H9 (cell line): ENCODE measurements at regions not wholly inside any gene's neighbourhood (a gene's known extent, or its start where the extent isn't known, plus 50 kb on each side); places are given as distances from the start of the nearest gene placed in this dataset.

Source experiments
- DNase-seq: peaks from one replicate; pipeline ENCODE4 v3.0.0-alpha.2; 2017
- H2AFZ ChIP-seq: one replicate; pipeline ENCODE4 v1.6.1; 2013; ENCODE audit warnings: mild to moderate bottlenecking, low read length, control low read depth, moderate library complexity
- H2AK5ac ChIP-seq: 2 replicates; pipeline ENCODE4 v1.6.1; 2013; ENCODE audit warnings: low read length, control low read depth, mixed read lengths; ENCODE audit not compliant: insufficient read length
- H2BK120ac ChIP-seq: one replicate; pipeline ENCODE4 v1.6.1; 2013; ENCODE audit warnings: low read depth, mild to moderate bottlenecking, low read length, control low read depth, inconsistent platforms; ENCODE audit not compliant: poor library complexity, severe bottlenecking
- H2BK12ac ChIP-seq: 2 replicates; pipeline ENCODE4 v1.6.1; 2013; ENCODE audit warnings: low read length, control low read depth, mixed read lengths, low read depth; ENCODE audit not compliant: insufficient read length
- H2BK15ac ChIP-seq: 2 replicates; pipeline ENCODE4 v1.6.1; 2013; ENCODE audit warnings: low read depth, low read length, control low read depth
- H2BK20ac ChIP-seq: one replicate; pipeline ENCODE4 v1.6.1; 2013; ENCODE audit warnings: low read depth, mild to moderate bottlenecking, low read length, control low read depth, inconsistent platforms; ENCODE audit not compliant: poor library complexity, severe bottlenecking
- H2BK5ac ChIP-seq: 2 replicates; pipeline ENCODE4 v1.6.1; 2013; ENCODE audit warnings: low read length, control low read depth, mixed read lengths; ENCODE audit not compliant: insufficient read length
- H3K14ac ChIP-seq: 2 replicates; pipeline ENCODE4 v1.6.1; 2013; ENCODE audit warnings: low read length, control low read depth; ENCODE audit not compliant: insufficient read depth
- H3K18ac ChIP-seq: 2 replicates; pipeline ENCODE4 v1.6.1; 2013; ENCODE audit warnings: low read depth, mild to moderate bottlenecking, mixed read lengths, low read length, control low read depth; ENCODE audit not compliant: insufficient read length
- H3K23ac ChIP-seq: 2 replicates; pipeline ENCODE4 v1.6.1; 2013; ENCODE audit warnings: low read length, control low read depth, mixed read lengths, low read depth; ENCODE audit not compliant: insufficient read length
- H3K23me2 ChIP-seq: 2 replicates; pipeline ENCODE4 v1.6.1; 2013; ENCODE audit warnings: low read depth, mild to moderate bottlenecking, mixed read lengths, low read length, control low read depth; ENCODE audit not compliant: insufficient read length, poor library complexity, severe bottlenecking
- H3K27ac ChIP-seq: 2 replicates; pipeline ENCODE4 v1.5.1; 2013; ENCODE audit warnings: low read length, control low read depth, mixed read lengths, low read depth; ENCODE audit not compliant: insufficient read length
- H3K27me3 ChIP-seq: 2 replicates; pipeline ENCODE4 v1.6.1; 2013; ENCODE audit warnings: low read length, control low read depth, inconsistent platforms; ENCODE audit not compliant: insufficient read depth
- H3K4ac ChIP-seq: 2 replicates; pipeline ENCODE4 v1.6.1; 2013; ENCODE audit warnings: low read depth, mild to moderate bottlenecking, control low read depth, inconsistent platforms, low read length, moderate library complexity
- H3K4me1 ChIP-seq: 2 replicates; pipeline ENCODE4 v1.6.1; 2013; ENCODE audit warnings: low read length, control low read depth, inconsistent platforms; ENCODE audit not compliant: insufficient read depth
- H3K4me2 ChIP-seq: 2 replicates; pipeline ENCODE4 v1.6.1; 2013; ENCODE audit warnings: low read length, control low read depth, mixed read lengths; ENCODE audit not compliant: insufficient read length, insufficient read depth
- H3K56ac ChIP-seq: 2 replicates; pipeline ENCODE4 v1.6.1; 2013; ENCODE audit warnings: low read depth, mild to moderate bottlenecking, mixed read lengths, low read length, control low read depth; ENCODE audit not compliant: insufficient read length
- H3K79me1 ChIP-seq: 2 replicates; pipeline ENCODE4 v1.6.1; 2013; ENCODE audit warnings: low read depth, mild to moderate bottlenecking, moderate library complexity, low read length, control low read depth, inconsistent platforms; ENCODE audit not compliant: insufficient read depth, poor library complexity, severe bottlenecking
- H3K79me2 ChIP-seq: 2 replicates; pipeline ENCODE4 v1.6.1; 2013; ENCODE audit warnings: low read length, control low read depth, inconsistent platforms; ENCODE audit not compliant: insufficient read depth
- H3K9ac ChIP-seq: 2 replicates; pipeline ENCODE4 v1.6.1; 2013; ENCODE audit warnings: low read length, control low read depth, mixed read lengths; ENCODE audit not compliant: insufficient read length; ENCODE audit errors: extremely low read depth
- H3K9me3 ChIP-seq: one replicate; pipeline ENCODE4 v1.6.1; 2013; ENCODE audit warnings: low read depth, low read length, inconsistent platforms; ENCODE audit not compliant: control insufficient read depth
- H3T11ph ChIP-seq: one replicate; pipeline ENCODE4 v1.6.1; 2013; ENCODE audit warnings: mild to moderate bottlenecking, low read length, control low read depth, inconsistent platforms
- H4K20me1 ChIP-seq: one replicate; pipeline ENCODE4 v1.6.1; 2013; ENCODE audit not compliant: control insufficient read depth, insufficient read length, insufficient read depth
- H4K5ac ChIP-seq: 2 replicates; pipeline ENCODE4 v1.6.1; 2013; ENCODE audit warnings: low read depth, mild to moderate bottlenecking, mixed read lengths, low read length, control low read depth; ENCODE audit not compliant: insufficient read length
- H4K8ac ChIP-seq: replicated peaks from 2 replicates; pipeline ENCODE4 v1.6.1; 2013; ENCODE audit warnings: low read length, control low read depth, mixed read lengths, low read depth; ENCODE audit not compliant: insufficient read length
- H4K91ac ChIP-seq: 2 replicates; pipeline ENCODE4 v1.6.1; 2013; ENCODE audit warnings: low read depth, mild to moderate bottlenecking, moderate library complexity, mixed read lengths, low read length, control low read depth; ENCODE audit not compliant: insufficient read length
- H3K27ac Mint-ChIP-seq, 3 experiments: 2 replicates in 2 of 3; 3 replicates in 1 of 3; pipeline ENCODE4 v1.8.0; 2020 to 2021; ENCODE audit warnings: mixed read lengths in 3 of 3, mild to moderate bottlenecking in 1 of 3, moderate library complexity in 1 of 3
- H3K27me3 Mint-ChIP-seq: 2 replicates; pipeline ENCODE4 v1.8.0; 2021; ENCODE audit warnings: low read depth, mild to moderate bottlenecking, moderate library complexity, mixed read lengths
- H3K36me3 Mint-ChIP-seq, 3 experiments: 2 replicates in 2 of 3; 3 replicates in 1 of 3; pipeline ENCODE4 v1.8.0; 2020 to 2021; ENCODE audit warnings: low read depth in 3 of 3, mixed read lengths in 3 of 3; ENCODE audit not compliant: insufficient read depth in 1 of 3
- H3K4me1 Mint-ChIP-seq, 2 experiments: 2 replicates each; pipeline ENCODE4 v1.8.0; 2020; ENCODE audit warnings: mixed read lengths in 2 of 2
- H3K4me3 Mint-ChIP-seq, 2 experiments: 2 replicates in 1 of 2; 3 replicates in 1 of 2; pipeline ENCODE4 v1.8.0; 2020 to 2021; ENCODE audit warnings: mild to moderate bottlenecking in 2 of 2, mixed read lengths in 2 of 2, moderate library complexity in 1 of 2
- H3K9me3 Mint-ChIP-seq, 2 experiments: 2 replicates in 1 of 2; 3 replicates in 1 of 2; pipeline ENCODE4 v1.8.0; 2020; ENCODE audit warnings: mild to moderate bottlenecking in 2 of 2, mixed read lengths in 2 of 2, moderate library complexity in 1 of 2
- CTCF ChIP-seq: fragments of 200-600 bp; sonication (generic); conservative IDR thresholded peaks from 3 replicates; pipeline ENCODE4 v1.8.0; 2021; ENCODE audit warnings: antibody characterized with exemption, mild to moderate bottlenecking
- WGBS: extraction: QIAGEN DNeasy Blood & Tissue Kit; methylation state at CpG from one replicate; pipeline ENCODE4 v1.1.7; 2013; ENCODE audit warnings: missing lambda C conversion rate, low lambda C conversion rate, mixed read lengths; ENCODE audit not compliant: insufficient read length; ENCODE audit errors: extremely low coverage; 5-methylcytosine and 5-hydroxymethylcytosine counted together

- no peak for TF ChIP-seq CTCF
- Histone ChIP-seq H4K91ac (no peak overlapping the region), H3K23ac (no peak overlapping the region), H3K79me1 (no peaks in the 10 kb centered on the region), H3K18ac (no peak overlapping the region), H2BK5ac (no peak overlapping the region), H2BK12ac (no peak overlapping the region), H4K8ac (no peak overlapping the region), H4K20me1 (no peaks in the 10 kb centered on the region), H3K9me3 (no peaks in the 10 kb centered on the region), H3K79me2 (no peaks in the 10 kb centered on the region), H3K27me3 (no peaks in the 10 kb centered on the region), H4K5ac (no peak overlapping the region), H3K9ac (no peak overlapping the region), H2BK20ac (no peak overlapping the region), H2AFZ (no peak overlapping the region), H3K4me1 (no peaks in the 10 kb centered on the region), H2AK5ac (no peak overlapping the region), H3K14ac (no peak overlapping the region), H3K27ac (no peak overlapping the region), H3T11ph (no peak overlapping the region), H3K4ac (no peak overlapping the region), H3K56ac (no peak overlapping the region), H3K4me2 (no peak overlapping the region), H2BK15ac (no peak overlapping the region), H2BK120ac (no peak overlapping the region), H3K23me2 (no peaks in the 10 kb centered on the region)
- Mint-ChIP-seq H3K36me3 (no peaks in the 10 kb centered on the region; a peak in 1 of 7 replicates), H3K4me1 (0 out of 4 replicates have a peak, but pooled peaks cover 0 to 2% of the 10 kb centered on the region in 2 experiments), H3K27ac (no peak overlapping the region), H3K27me3 (no peaks in the 10 kb centered on the region; the same call in 1 of the 2 replicates), H3K9me3 (peaks cover 0 to 2% of the 10 kb centered on the region in 2 experiments; a peak in 3 of 5 replicates), H3K4me3 (no peak overlapping the region)
- no peak for DNase-seq
- no CpG with 5 or more reads among the region's 2 CpGs for WGBS
Measured at GRCh38 chr2:83172841-83173240, 1286.2 kb downstream of the SUCLG1 start.
